ENCODE measurements at regions not wholly inside any gene's neighbourhood (a gene's known extent, or its start where the extent isn't known, plus 50 kb on each side); places are given as distances from the start of the nearest gene placed in this dataset.

- Mint-ChIP-seq H3K4me1 (ENCODE audit: unreplicated experiment) (peaks cover 39% of the 10 kb centered on the region), H3K4me3 (ENCODE audit: unreplicated experiment) (no peak overlapping the region), H3K9me3 (ENCODE audit: unreplicated experiment) (no peaks in the 10 kb centered on the region), H3K27me3 (ENCODE audit: unreplicated experiment) (no peaks in the 10 kb centered on the region), H3K36me3 (ENCODE audit: unreplicated experiment) (no peaks in the 10 kb centered on the region), H3K27ac (ENCODE audit: unreplicated experiment) (no peak overlapping the region)
- TF ChIP-seq CTCF (IDR thresholded peaks at IDR 0.05) = no peak
- DNase-seq (ENCODE audit: extremely low spot score, unreplicated experiment) = no peak
Measured at GRCh38 chr10:110396284-110396651, 91.5 kb upstream of the SMNDC1 start.

GRCh38 chr10:110397856-110398255 lies 93.1 kb upstream of the SMNDC1 start:
- TF ChIP-seq CTCF (IDR thresholded peaks at IDR 0.05) = no peak
- Mint-ChIP-seq H3K4me1 (ENCODE audit: unreplicated experiment) (peaks cover 36% of the 10 kb centered on the region), H3K9me3 (ENCODE audit: unreplicated experiment) (no peaks in the 10 kb centered on the region), H3K36me3 (ENCODE audit: unreplicated experiment) (no peaks in the 10 kb centered on the region), H3K27me3 (ENCODE audit: unreplicated experiment) (no peaks in the 10 kb centered on the region), H3K27ac (ENCODE audit: unreplicated experiment) (peak overlapping the region; percentile 92), H3K4me3 (ENCODE audit: unreplicated experiment) (no peak overlapping the region)
- DNase-seq (ENCODE audit: extremely low spot score, unreplicated experiment) = no peak

GRCh38 chr10:110398419-110399105 lies 93.8 kb upstream of the SMNDC1 start:
- Mint-ChIP-seq H3K4me3 (ENCODE audit: unreplicated experiment) (no peak overlapping the region), H3K27me3 (ENCODE audit: unreplicated experiment) (no peaks in the 10 kb centered on the region), H3K27ac (ENCODE audit: unreplicated experiment) (peak overlapping the region; percentile 92), H3K36me3 (ENCODE audit: unreplicated experiment) (no peaks in the 10 kb centered on the region), H3K4me1 (ENCODE audit: unreplicated experiment) (peaks cover 36% of the 10 kb centered on the region), H3K9me3 (ENCODE audit: unreplicated experiment) (no peaks in the 10 kb centered on the region)
- TF ChIP-seq CTCF (IDR thresholded peaks at IDR 0.05) = no peak
- peak; percentile 89 for DNase-seq (ENCODE audit: extremely low spot score, unreplicated experiment)

GRCh38 chr10:110399106-110399964 lies 94.6 kb upstream of the SMNDC1 start:
- Mint-ChIP-seq H3K4me3 (ENCODE audit: unreplicated experiment) (no peak overlapping the region), H3K27me3 (ENCODE audit: unreplicated experiment) (no peaks in the 10 kb centered on the region), H3K36me3 (ENCODE audit: unreplicated experiment) (no peaks in the 10 kb centered on the region), H3K9me3 (ENCODE audit: unreplicated experiment) (no peaks in the 10 kb centered on the region), H3K27ac (ENCODE audit: unreplicated experiment) (peak overlapping the region; percentile 92), H3K4me1 (ENCODE audit: unreplicated experiment) (peaks cover 35% of the 10 kb centered on the region)
- DNase-seq (ENCODE audit: extremely low spot score, unreplicated experiment) = no peak
- TF ChIP-seq CTCF (IDR thresholded peaks at IDR 0.05) = no peak
